Effector memory CD8-positive, alpha-beta T cell (primary cell): ENCODE measurements at regions not wholly inside any gene's neighbourhood (a gene's known extent, or its start where the extent isn't known, plus 50 kb on each side); places are given as distances from the start of the nearest gene placed in this dataset.
"Not testable (repeated sequence)": the region's sequence is repeated elsewhere in the genome, so short reads cannot be mapped to it uniquely, and the experiment has no call there.

Source experiments
- ATAC-seq: fragments of 150-1000 bp; cut with Tn5 transposase; replicated peaks from 2 replicates; pipeline ENCODE4 v1.10.0; 2021; ENCODE audit warnings: mild to moderate bottlenecking, moderate library complexity
- DNase-seq, 3 experiments: peaks; one replicate each; pipeline ENCODE4 v3.0.0; 2021
- H3K27ac Mint-ChIP-seq, 2 donors: one replicate each; pipeline ENCODE4 v1.8.0; 2022; ENCODE audit warnings: mild to moderate bottlenecking in 2 of 2, mixed read lengths in 2 of 2, moderate library complexity in 2 of 2
- H3K27me3 Mint-ChIP-seq, 2 donors: one replicate each; pipeline ENCODE4 v1.8.0; 2022; ENCODE audit warnings: mixed read lengths in 2 of 2
- H3K36me3 Mint-ChIP-seq: one replicate; pipeline ENCODE4 v1.8.0; 2022; ENCODE audit warnings: mild to moderate bottlenecking, moderate library complexity, mixed read lengths; ENCODE audit not compliant: insufficient read depth
- H3K4me1 Mint-ChIP-seq, 2 donors: one replicate each; pipeline ENCODE4 v1.8.0; 2022; ENCODE audit warnings: low read depth in 2 of 2, mixed read lengths in 2 of 2
- H3K4me3 Mint-ChIP-seq, 2 donors: one replicate each; pipeline ENCODE4 v1.8.0; 2022; ENCODE audit warnings: mild to moderate bottlenecking in 2 of 2, mixed read lengths in 2 of 2, moderate library complexity in 2 of 2
- H3K9me3 Mint-ChIP-seq, 2 donors: one replicate each; pipeline ENCODE4 v1.8.0; 2022; ENCODE audit warnings: mixed read lengths in 2 of 2

GRCh38 chr11:38884145-38884865 lies 2286.3 kb upstream of the RAG2 start:
- H3K4me3 Mint-ChIP-seq: no peak overlapping the region
- H3K27ac Mint-ChIP-seq: no peak overlapping the region
- no peaks in the 10 kb centered on the region for H3K27me3 Mint-ChIP-seq
- no peaks in the 10 kb centered on the region for H3K36me3 Mint-ChIP-seq
- DNase-seq (no peak), ATAC-seq (no peak)
- peaks cover 2 to 9% of the 10 kb centered on the region in 2 donors for H3K9me3 Mint-ChIP-seq
- no peaks in the 10 kb centered on the region for H3K4me1 Mint-ChIP-seq

DNA sequence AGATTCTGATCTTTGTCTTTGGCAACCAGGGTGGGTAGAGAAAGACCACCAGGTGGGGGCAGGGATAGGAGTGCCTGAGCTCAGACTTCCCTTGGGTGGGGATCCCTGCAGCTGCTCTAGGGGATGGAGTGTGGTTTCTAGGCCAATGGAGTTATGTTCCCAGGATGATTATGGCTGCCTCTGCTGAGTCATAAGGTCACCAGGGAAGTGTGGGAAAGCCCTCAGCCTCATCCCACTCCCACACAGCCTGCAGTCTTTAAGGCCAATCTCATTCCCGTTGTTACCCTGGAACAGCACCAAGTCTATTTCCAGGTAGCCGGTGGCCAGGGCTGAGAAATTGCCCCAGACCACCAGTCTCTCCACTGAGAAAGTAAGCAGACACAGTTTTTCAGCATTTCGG lies 2269.3 kb upstream of the RAG2 start:
- no peak for ATAC-seq
- Mint-ChIP-seq H3K4me3 (no peak overlapping the region), H3K4me1 (no peaks in the 10 kb centered on the region), H3K27ac (no peak overlapping the region), H3K27me3 (no peaks in the 10 kb centered on the region), H3K36me3 (no peaks in the 10 kb centered on the region), H3K9me3 (peaks cover 8 to 13% of the 10 kb centered on the region in 2 donors)
- no peak for DNase-seq

DNA sequence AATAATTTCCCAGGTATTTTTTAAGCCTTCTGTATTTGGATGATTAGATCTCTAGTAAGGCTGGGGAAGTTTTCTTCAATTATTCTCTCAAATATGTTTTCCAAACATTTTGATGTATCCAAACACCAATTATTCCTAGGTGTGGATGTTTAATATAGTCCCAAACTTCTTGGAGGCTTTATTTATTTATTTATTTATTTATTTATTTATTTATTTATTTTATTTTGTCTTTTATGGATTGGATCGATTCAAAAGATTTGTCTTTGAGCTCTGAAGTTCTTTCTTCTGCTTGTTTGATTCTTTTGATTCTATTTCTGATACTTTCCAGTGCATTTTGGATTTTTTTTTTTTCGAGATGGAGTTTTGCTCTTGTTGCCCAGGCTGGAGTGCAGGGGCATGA lies 2267.9 kb upstream of the RAG2 start:
- DNase-seq: no peak
- no peak for ATAC-seq
- Mint-ChIP-seq H3K36me3 (no peaks in the 10 kb centered on the region), H3K4me3 (no peak overlapping the region), H3K4me1 (no peaks in the 10 kb centered on the region), H3K27ac (no peak overlapping the region), H3K9me3 (peaks cover 8 to 13% of the 10 kb centered on the region in 2 donors), H3K27me3 (no peaks in the 10 kb centered on the region)

GRCh38 chr11:38842991-38843390 lies 2245.0 kb upstream of the RAG2 start:
- Mint-ChIP-seq H3K36me3 (no peaks in the 10 kb centered on the region), H3K4me3 (no peak overlapping the region), H3K27ac (no peak overlapping the region), H3K27me3 (no peaks in the 10 kb centered on the region), H3K9me3 (peaks cover 6 to 16% of the 10 kb centered on the region in 2 donors), H3K4me1 (no peaks in the 10 kb centered on the region)
- ATAC-seq (no peak), DNase-seq (no peak)

- no peaks in the 10 kb centered on the region for H3K4me1 Mint-ChIP-seq
- no peaks in the 10 kb centered on the region for H3K27me3 Mint-ChIP-seq
- no peak overlapping the region for H3K4me3 Mint-ChIP-seq
- ATAC-seq: no peak
- H3K36me3 Mint-ChIP-seq: no peaks in the 10 kb centered on the region
- DNase-seq: no peak
- H3K9me3 Mint-ChIP-seq: peaks cover 0 to 6% of the 10 kb centered on the region in 2 donors
- H3K27ac Mint-ChIP-seq: no peak overlapping the region
Measured at GRCh38 chr11:38839071-38839470, 2241.0 kb upstream of the RAG2 start.

GRCh38 chr11:38835966-38836365 lies 2237.9 kb upstream of the RAG2 start:
- no peaks in the 10 kb centered on the region for H3K36me3 Mint-ChIP-seq
- H3K4me3 Mint-ChIP-seq: no peak overlapping the region
- H3K27ac Mint-ChIP-seq: no peak overlapping the region
- no peaks in the 10 kb centered on the region for H3K4me1 Mint-ChIP-seq
- DNase-seq (no peak), ATAC-seq (no peak)
- peaks cover 5 to 7% of the 10 kb centered on the region in 2 donors for H3K9me3 Mint-ChIP-seq
- H3K27me3 Mint-ChIP-seq: no peaks in the 10 kb centered on the region

- Mint-ChIP-seq H3K27me3 (no peaks in the 10 kb centered on the region), H3K27ac (no peak overlapping the region), H3K4me3 (no peak overlapping the region), H3K9me3 (peaks cover 13 to 26% of the 10 kb centered on the region in 2 donors), H3K36me3 (no peaks in the 10 kb centered on the region), H3K4me1 (no peaks in the 10 kb centered on the region)
- ATAC-seq: no peak
- no peak for DNase-seq
Measured at GRCh38 chr11:38824573-38824972, 2226.5 kb upstream of the RAG2 start.

- H3K27me3 Mint-ChIP-seq, DNase-seq, H3K36me3 Mint-ChIP-seq, ATAC-seq, H3K4me3 Mint-ChIP-seq, H3K4me1 Mint-ChIP-seq, H3K27ac Mint-ChIP-seq: not testable (repeated sequence)
- peaks cover 10 to 37% of the 10 kb centered on the region in 2 donors for H3K9me3 Mint-ChIP-seq
Measured at GRCh38 chr11:38821786-38822185, 2223.8 kb upstream of the RAG2 start.

GRCh38 chr11:38819981-38820380 lies 2221.9 kb upstream of the RAG2 start:
- DNase-seq (no peak), ATAC-seq (no peak)
- no peak overlapping the region for H3K4me3 Mint-ChIP-seq
- H3K9me3 Mint-ChIP-seq: peaks cover 9 to 34% of the 10 kb centered on the region in 2 donors
- H3K36me3 Mint-ChIP-seq: no peaks in the 10 kb centered on the region
- H3K27ac Mint-ChIP-seq: no peak overlapping the region
- no peaks in the 10 kb centered on the region for H3K27me3 Mint-ChIP-seq
- H3K4me1 Mint-ChIP-seq: no peaks in the 10 kb centered on the region

- ATAC-seq (no peak), DNase-seq (no peak)
- Mint-ChIP-seq H3K4me3 (no peak overlapping the region), H3K9me3 (peaks cover 6 to 27% of the 10 kb centered on the region in 2 donors), H3K36me3 (no peaks in the 10 kb centered on the region), H3K27me3 (no peaks in the 10 kb centered on the region), H3K27ac (no peak overlapping the region), H3K4me1 (no peaks in the 10 kb centered on the region)
Measured at GRCh38 chr11:38818720-38819119, 2220.7 kb upstream of the RAG2 start.

GRCh38 chr11:38814670-38815069 lies 2216.6 kb upstream of the RAG2 start:
- Mint-ChIP-seq H3K36me3 (no peaks in the 10 kb centered on the region), H3K4me1 (no peaks in the 10 kb centered on the region), H3K27me3 (no peaks in the 10 kb centered on the region), H3K9me3 (peaks cover 9 to 13% of the 10 kb centered on the region in 2 donors), H3K4me3 (no peak overlapping the region), H3K27ac (no peak overlapping the region)
- ATAC-seq: no peak
- no peak for DNase-seq

DNA sequence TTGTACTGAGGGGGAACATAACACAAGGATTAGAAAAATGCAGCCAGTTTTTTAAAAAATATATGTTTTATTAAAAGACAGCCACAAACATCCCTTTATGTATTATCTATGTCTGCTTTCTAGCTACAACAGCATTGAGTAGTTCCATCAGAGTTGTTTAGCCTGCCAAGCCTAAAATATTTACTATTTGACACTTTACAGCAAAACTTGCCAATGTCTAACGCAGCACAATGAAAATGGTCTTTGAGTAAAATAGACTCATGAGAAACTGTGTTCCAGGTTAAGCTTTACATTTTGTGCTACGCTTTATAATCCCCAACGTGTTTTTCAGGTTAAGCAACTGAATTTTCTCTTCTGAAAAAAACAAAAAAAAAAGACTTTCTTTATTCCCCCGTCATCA lies 2211.5 kb upstream of the RAG2 start:
- DNase-seq (no peak), ATAC-seq (no peak)
- Mint-ChIP-seq H3K4me1 (no peaks in the 10 kb centered on the region), H3K9me3 (peaks cover 0 to 8% of the 10 kb centered on the region in 2 donors), H3K36me3 (no peaks in the 10 kb centered on the region), H3K4me3 (no peak overlapping the region), H3K27me3 (no peaks in the 10 kb centered on the region), H3K27ac (no peak overlapping the region)

DNA sequence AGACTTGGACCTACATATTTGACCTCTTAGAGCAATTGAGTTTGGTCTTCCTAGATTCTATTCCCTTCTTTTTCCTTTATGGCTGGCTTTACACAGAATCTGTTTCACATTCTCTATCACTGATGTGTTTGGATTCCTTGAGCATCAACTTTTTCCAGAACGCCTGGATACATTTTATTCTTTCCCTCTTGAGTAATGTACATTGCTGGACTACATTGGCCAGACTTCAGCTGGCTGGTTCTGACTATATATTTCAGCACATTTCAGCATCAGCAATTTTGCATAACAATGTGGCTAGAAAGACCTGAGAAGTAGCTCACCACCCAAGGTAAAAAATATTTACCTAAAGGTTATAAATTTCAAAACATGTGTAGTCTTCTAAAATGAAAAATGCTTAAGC lies 2198.2 kb upstream of the RAG2 start:
- Mint-ChIP-seq H3K4me1 (no peaks in the 10 kb centered on the region), H3K9me3 (peaks cover 0 to 18% of the 10 kb centered on the region in 2 donors)
- ATAC-seq: no peak

GRCh38 chr11:38795027-38795426 lies 2197.0 kb upstream of the RAG2 start:
- ATAC-seq (no peak), DNase-seq (no peak)
- Mint-ChIP-seq H3K36me3 (no peaks in the 10 kb centered on the region), H3K27me3 (no peaks in the 10 kb centered on the region), H3K4me3 (no peak overlapping the region), H3K27ac (no peak overlapping the region), H3K9me3 (peaks cover 0 to 18% of the 10 kb centered on the region in 2 donors), H3K4me1 (no peaks in the 10 kb centered on the region)

More for the DNA sequence above, 2198.2 kb upstream of the RAG2 start:
- no peak for DNase-seq
- no peak overlapping the region for H3K4me3 Mint-ChIP-seq
- H3K27ac Mint-ChIP-seq: no peak overlapping the region
- H3K36me3 Mint-ChIP-seq: no peaks in the 10 kb centered on the region
- H3K27me3 Mint-ChIP-seq: no peaks in the 10 kb centered on the region
